CD4-positive, alpha-beta T cell treated with Interleukin-17A for 1 hour (primary cell): ENCODE measurements at regions not wholly inside any gene's neighbourhood (a gene's known extent, or its start where the extent isn't known, plus 50 kb on each side); places are given as distances from the start of the nearest gene placed in this dataset.

ENCODE experiments used
- DNase-seq: peaks from one replicate; pipeline ENCODE4 v3.0.0-alpha.2; 2020

GRCh38 chr16:63302811-63303210 lies 1266.6 kb upstream of the CDH8 start:
- DNase-seq: no peak

GRCh38 chr16:63301349-63301748 lies 1265.1 kb upstream of the CDH8 start:
- DNase-seq: no peak

DNA sequence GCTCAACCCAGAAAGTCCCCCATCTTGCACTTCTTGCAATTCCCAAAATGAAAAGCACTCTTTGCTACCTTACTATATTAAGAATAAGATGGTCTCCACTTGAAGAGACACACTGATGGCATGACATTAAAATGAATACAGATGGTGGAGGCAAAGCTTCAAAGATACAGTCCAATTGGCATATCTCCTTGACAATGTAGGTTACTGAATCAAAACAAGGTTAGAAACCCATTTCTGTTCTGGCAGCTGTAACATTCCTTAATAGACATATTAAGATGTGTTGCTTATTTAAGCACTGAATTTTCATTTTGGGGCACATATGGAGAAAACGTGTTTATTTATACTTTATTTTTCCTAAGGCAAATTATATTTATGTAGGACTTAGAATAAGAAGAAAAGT lies 1262.8 kb upstream of the CDH8 start:
- no peak for DNase-seq

DNA sequence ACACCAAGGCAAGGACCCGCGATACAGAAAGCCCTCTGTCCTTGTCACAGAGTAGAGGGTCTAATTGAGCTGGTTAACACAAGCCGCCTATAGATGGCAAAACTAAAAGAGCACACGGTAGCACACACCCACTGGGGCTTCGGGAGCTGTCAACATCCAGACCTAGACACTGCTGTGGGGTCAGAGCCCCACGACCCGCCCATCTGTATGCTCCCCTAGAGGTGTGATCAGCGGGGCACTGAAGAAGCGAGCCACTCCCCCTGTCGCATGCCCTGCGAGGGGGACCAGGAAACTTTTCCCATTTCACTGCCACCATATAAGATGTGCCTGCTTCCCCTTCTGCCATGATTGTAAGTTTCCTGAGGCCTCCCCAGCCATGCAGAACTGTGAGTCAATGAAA lies 1255.8 kb upstream of the CDH8 start:
- no peak for DNase-seq

- DNase-seq: no peak
Observed at GRCh38 chr16:63289834-63290460, 1253.7 kb upstream of the CDH8 start.

DNA sequence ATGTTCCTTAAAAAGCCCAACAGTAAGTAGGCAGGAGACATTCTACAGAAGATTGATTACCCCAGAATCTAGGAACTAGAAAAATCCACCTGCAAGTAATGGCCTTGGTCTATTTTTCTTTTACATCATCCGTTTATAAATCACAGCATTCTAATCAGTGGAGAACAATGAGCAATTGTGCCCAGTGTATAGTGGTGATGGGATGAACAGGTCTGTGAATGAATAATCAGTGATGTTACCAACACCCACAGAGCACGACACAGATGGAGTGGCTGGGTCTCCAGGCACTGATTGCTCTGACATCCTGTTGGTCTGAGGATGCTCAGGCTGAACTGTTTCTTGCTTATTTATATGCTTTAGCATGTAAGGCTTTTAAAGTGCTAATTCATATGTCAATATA lies 1251.2 kb upstream of the CDH8 start:
- no peak for DNase-seq

DNA sequence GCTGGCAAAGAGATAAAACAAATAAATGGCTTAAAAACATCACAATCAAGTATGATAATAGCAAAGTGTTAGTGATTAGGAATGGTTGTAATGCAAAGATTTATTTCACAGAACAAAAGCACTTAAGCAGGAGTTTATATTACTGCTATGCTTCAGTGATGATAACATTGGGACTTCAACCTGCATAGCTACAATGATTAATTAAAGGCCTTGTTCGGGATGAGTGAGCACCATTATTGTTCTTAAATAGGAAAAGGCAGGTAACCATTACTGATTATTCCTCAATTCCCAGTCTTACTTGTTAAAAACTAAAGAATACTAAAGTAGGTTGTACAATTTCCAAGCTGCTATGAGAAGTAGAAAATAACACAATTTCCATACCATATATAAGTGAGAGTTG lies 1247.5 kb upstream of the CDH8 start:
- no peak for DNase-seq

- DNase-seq: no peak
Observed at GRCh38 chr16:63244631-63245030, 1208.4 kb upstream of the CDH8 start.

- DNase-seq: no peak
Observed at GRCh38 chr16:63241497-63242028, 1205.3 kb upstream of the CDH8 start.

GRCh38 chr16:63239065-63239570 lies 1202.9 kb upstream of the CDH8 start:
- DNase-seq: no peak

- DNase-seq: no peak
Observed at GRCh38 chr16:63230421-63231040, 1194.3 kb upstream of the CDH8 start.

- no peak for DNase-seq
Observed at GRCh38 chr16:63228259-63228658, 1192.0 kb upstream of the CDH8 start.

- no peak for DNase-seq
Observed at GRCh38 chr16:63223851-63224250, 1187.6 kb upstream of the CDH8 start.

GRCh38 chr16:63216696-63217423 lies 1180.6 kb upstream of the CDH8 start:
- DNase-seq: no peak

- DNase-seq: no peak
Observed at GRCh38 chr16:63201851-63202250, 1165.6 kb upstream of the CDH8 start.

- DNase-seq: no peak
Observed at GRCh38 chr16:63200940-63201339, 1164.7 kb upstream of the CDH8 start.

GRCh38 chr16:63195336-63195735 lies 1159.1 kb upstream of the CDH8 start:
- DNase-seq: no peak

DNA sequence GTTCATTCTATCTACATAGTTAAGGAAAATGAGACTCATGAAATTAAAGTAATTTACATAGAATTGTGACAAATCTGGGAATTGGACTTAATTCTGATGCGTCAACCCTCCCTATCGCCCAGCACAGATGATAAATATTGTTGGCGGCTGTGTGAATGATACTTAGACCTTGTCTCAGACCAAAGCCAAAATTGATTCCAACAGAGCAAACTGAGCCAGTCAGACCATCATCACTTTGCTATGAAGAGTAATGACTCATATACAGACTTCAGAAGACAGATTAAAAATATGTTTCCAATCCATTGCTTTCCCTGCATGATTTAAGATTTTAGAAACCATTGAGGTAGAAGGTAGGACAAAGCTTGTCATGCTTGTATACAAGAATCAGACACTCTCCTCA lies 1156.7 kb upstream of the CDH8 start:
- DNase-seq: no peak

GRCh38 chr16:63188086-63188771 lies 1152.0 kb upstream of the CDH8 start:
- no peak for DNase-seq

DNA sequence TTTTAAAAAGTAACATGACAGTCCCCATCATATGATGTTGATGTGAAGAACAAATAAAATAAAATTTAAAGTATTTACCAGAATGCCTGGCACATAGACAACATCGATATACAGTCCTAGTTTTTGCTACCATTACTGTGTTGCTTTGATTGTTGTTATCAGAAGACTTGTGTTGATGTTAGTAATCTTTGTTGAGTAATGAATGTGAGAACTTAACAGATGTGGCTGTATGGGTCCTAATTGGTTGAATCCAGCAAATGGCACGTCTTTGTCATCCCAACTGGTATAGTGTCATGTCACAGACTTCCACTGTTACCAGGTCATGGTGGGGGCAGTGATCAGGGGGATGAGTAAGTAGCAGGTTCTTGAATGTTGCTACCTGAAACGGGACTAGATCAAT lies 1151.4 kb upstream of the CDH8 start:
- no peak for DNase-seq

- no peak for DNase-seq
Observed at GRCh38 chr16:63185235-63185780, 1149.1 kb upstream of the CDH8 start.

DNA sequence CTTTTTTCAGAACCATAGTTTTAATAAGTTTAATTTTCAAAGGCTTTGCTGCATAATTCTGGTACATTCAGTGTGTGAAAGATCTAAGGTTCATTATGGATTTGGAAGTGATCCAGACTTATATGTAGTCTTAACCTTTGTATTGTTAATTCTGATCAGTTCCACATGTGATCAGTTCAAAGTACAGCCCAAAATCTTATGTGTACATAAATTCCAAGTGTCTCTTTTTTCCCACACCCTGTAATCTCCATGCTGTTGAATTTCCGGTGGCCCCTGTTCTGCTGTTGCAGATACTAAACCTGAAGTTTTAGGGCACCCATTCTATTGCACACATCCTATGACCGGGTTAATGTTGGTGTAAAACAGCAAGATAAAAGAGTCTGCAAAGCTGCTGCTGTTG lies 1147.5 kb upstream of the CDH8 start:
- DNase-seq: no peak

DNA sequence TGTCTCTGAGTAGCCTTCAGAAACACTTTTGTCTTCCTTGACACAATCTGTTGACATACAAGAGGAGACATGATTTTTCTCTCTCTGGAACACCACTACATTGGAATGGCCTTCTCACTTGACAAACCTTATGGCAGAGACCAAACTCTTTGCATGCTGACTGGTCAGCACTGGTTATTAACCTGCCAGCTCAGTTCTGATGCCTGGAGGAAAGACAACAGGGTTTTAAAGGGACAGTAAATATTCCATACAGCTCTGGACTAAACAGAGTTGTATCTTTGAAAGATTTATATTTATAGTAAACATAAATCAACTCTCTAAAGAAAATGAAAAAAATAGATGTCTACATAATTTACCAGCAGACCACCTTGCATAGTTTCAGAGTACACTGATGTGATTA lies 1139.1 kb upstream of the CDH8 start:
- DNase-seq: no peak
